GM23338 (cell line): ENCODE measurements at regions not wholly inside any gene's neighbourhood (a gene's known extent, or its start where the extent isn't known, plus 50 kb on each side); places are given as distances from the start of the nearest gene placed in this dataset.

ENCODE experiments used
- ATAC-seq: fragments of 200-7000 bp; cut with Tn5 transposase; 3 replicates; pipeline ENCODE4 v1.9.1; 2020
- DNase-seq: peaks from one replicate; pipeline ENCODE4 v3.0.0-alpha.2; 2015; ENCODE audit warnings: low spot score
- H2AFZ ChIP-seq: fragments of 200-600 bp; sonication (generic); 2 replicates; pipeline ENCODE4 v1.8.0; 2016; ENCODE audit warnings: antibody characterized with exemption, mild to moderate bottlenecking, moderate library complexity
- H3F3A ChIP-seq: fragments of 200-600 bp; sonication (generic); replicated peaks from 2 replicates; pipeline ENCODE4 v1.8.0; 2017; ENCODE audit warnings: antibody characterized with exemption, mixed run types, low read depth
- H3K27ac ChIP-seq: fragments of 200-600 bp; sonication (generic); 2 replicates; pipeline ENCODE4 v1.6.1; 2016; ENCODE audit warnings: low read depth
- H3K27me3 ChIP-seq: fragments of 200-600 bp; sonication (generic); 2 replicates; pipeline ENCODE4 v1.8.0; 2016; ENCODE audit warnings: mild to moderate bottlenecking, mixed run types, moderate library complexity; ENCODE audit not compliant: insufficient read depth
- H3K36me3 ChIP-seq: fragments of 200-600 bp; sonication (generic); 2 replicates; pipeline ENCODE4 v1.8.0; 2016; ENCODE audit warnings: mild to moderate bottlenecking; ENCODE audit not compliant: insufficient read depth
- H3K4me1 ChIP-seq: fragments of 200-600 bp; sonication (generic); 2 replicates; pipeline ENCODE4 v1.8.0; 2016; ENCODE audit warnings: mild to moderate bottlenecking, moderate library complexity; ENCODE audit not compliant: insufficient read depth
- H3K4me2 ChIP-seq: fragments of 200-600 bp; sonication (generic); 2 replicates; pipeline ENCODE4 v1.7.1; 2017; ENCODE audit warnings: mixed run types
- H3K4me3 ChIP-seq: fragments of 200-600 bp; sonication (generic); 2 replicates; pipeline ENCODE4 v1.6.1; 2016; ENCODE audit warnings: mixed run types
- H3K79me2 ChIP-seq: fragments of 200-600 bp; sonication (generic); replicated peaks from 2 replicates; pipeline ENCODE4 v1.8.0; 2017; ENCODE audit warnings: mild to moderate bottlenecking; ENCODE audit not compliant: insufficient read depth
- H3K9me2 ChIP-seq: fragments of 200-600 bp; sonication (generic); 2 replicates; pipeline ENCODE4 v1.8.0; 2017; ENCODE audit not compliant: insufficient read depth
- H4K20me1 ChIP-seq: fragments of 200-600 bp; sonication (generic); replicated peaks from 2 replicates; pipeline ENCODE4 v1.8.0; 2017; ENCODE audit warnings: mild to moderate bottlenecking; ENCODE audit not compliant: insufficient read depth
- H3K27ac Mint-ChIP-seq: 2 replicates; pipeline ENCODE4 v1.8.0; 2020; ENCODE audit warnings: inconsistent platforms, mild to moderate bottlenecking, moderate library complexity, mixed read lengths
- H3K27me3 Mint-ChIP-seq: 3 replicates; pipeline ENCODE4 v1.8.0; 2022; ENCODE audit warnings: low read depth, mild to moderate bottlenecking, moderate library complexity, mixed read lengths, inconsistent platforms; ENCODE audit not compliant: insufficient read depth, poor library complexity
- H3K36me3 Mint-ChIP-seq: 3 replicates; pipeline ENCODE4 v1.8.0; 2021; ENCODE audit warnings: low read depth, mild to moderate bottlenecking, inconsistent platforms, moderate library complexity, mixed read lengths
- H3K4me1 Mint-ChIP-seq: 3 replicates; pipeline ENCODE4 v1.8.0; 2020; ENCODE audit warnings: mild to moderate bottlenecking, inconsistent platforms, mixed read lengths
- H3K4me3 Mint-ChIP-seq: 3 replicates; pipeline ENCODE4 v1.8.0; 2021; ENCODE audit warnings: moderate library complexity, mild to moderate bottlenecking, inconsistent platforms, mixed read lengths
- H3K9me3 Mint-ChIP-seq: 3 replicates; pipeline ENCODE4 v1.8.0; 2020; ENCODE audit warnings: moderate library complexity, mild to moderate bottlenecking, inconsistent platforms, mixed read lengths
- CREB1 ChIP-seq: fragments of 250-450 bp; sonication (Bioruptor Pico); IDR thresholded peaks from 2 replicates; pipeline ENCODE4 v1.5.0; 2020; ENCODE audit warnings: low read depth, mild to moderate bottlenecking, moderate library complexity
- CTCF ChIP-seq, 2 experiments: fragments of 200-600 bp in 1 of 2; sonication (generic) in 1 of 2; conservative IDR thresholded peaks; 2 replicates each; pipeline versions ENCODE4 v1.5.1 to v1.6.1; 2016 to 2017; ENCODE audit warnings: antibody characterized with exemption in 2 of 2, low read depth in 2 of 2, mild to moderate bottlenecking in 2 of 2, moderate library complexity in 1 of 2
- EZH2phosphoT487 ChIP-seq: fragments of 200-600 bp; sonication (generic); IDR thresholded peaks from one replicate; pipeline ENCODE4 v1.8.1; 2018; ENCODE audit warnings: antibody characterized with exemption; ENCODE audit not compliant: unreplicated experiment
- REST ChIP-seq: IDR thresholded peaks from one replicate; pipeline ENCODE4 v1.6.1; 2018; ENCODE audit warnings: antibody characterized with exemption; ENCODE audit not compliant: unreplicated experiment
- STAT1 ChIP-seq: IDR thresholded peaks from one replicate; pipeline ENCODE4 v1.6.1; 2016; ENCODE audit warnings: antibody characterized with exemption; ENCODE audit not compliant: unreplicated experiment
- ZNF114 ChIP-seq: fragments of 250-450 bp; sonication (Bioruptor Pico); IDR thresholded peaks from 2 replicates; pipeline ENCODE4 v1.5.0; 2020; ENCODE audit warnings: mild to moderate bottlenecking, moderate library complexity
- ZNF331 ChIP-seq: fragments of 250-450 bp; sonication (Bioruptor Pico); IDR thresholded peaks from 2 replicates; pipeline ENCODE4 v1.5.0; 2020; ENCODE audit warnings: low read depth, mild to moderate bottlenecking, moderate library complexity
- ZNF462 ChIP-seq: fragments of 250-450 bp; sonication (Bioruptor Pico); IDR thresholded peaks from 2 replicates; pipeline ENCODE4 v1.5.0; 2020; ENCODE audit warnings: mild to moderate bottlenecking, moderate library complexity
- TF ChIP-seq, protein P1 (sequence below): IDR thresholded peaks from 2 replicates; pipeline ENCODE4 v1.6.1; 2016; ENCODE audit warnings: antibody characterized with exemption

- TF ChIP-seq, protein P1, sequence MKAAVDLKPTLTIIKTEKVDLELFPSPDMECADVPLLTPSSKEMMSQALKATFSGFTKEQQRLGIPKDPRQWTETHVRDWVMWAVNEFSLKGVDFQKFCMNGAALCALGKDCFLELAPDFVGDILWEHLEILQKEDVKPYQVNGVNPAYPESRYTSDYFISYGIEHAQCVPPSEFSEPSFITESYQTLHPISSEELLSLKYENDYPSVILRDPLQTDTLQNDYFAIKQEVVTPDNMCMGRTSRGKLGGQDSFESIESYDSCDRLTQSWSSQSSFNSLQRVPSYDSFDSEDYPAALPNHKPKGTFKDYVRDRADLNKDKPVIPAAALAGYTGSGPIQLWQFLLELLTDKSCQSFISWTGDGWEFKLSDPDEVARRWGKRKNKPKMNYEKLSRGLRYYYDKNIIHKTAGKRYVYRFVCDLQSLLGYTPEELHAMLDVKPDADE, result no peak
- TF ChIP-seq REST, result no peak
- no peak for TF ChIP-seq CREB1 (CRISPR knock-in tag)
- no peak for TF ChIP-seq STAT1
- no peak for TF ChIP-seq EZH2phosphoT487
- no peak for TF ChIP-seq CTCF (conservative IDR thresholded peaks at IDR 0.05; ENCODE audit: low read depth in 2 of 2)
Measured at GRCh38 chr5:58016877-58017276, 443.0 kb downstream of the PLK2 start (continued).

GRCh38 chr5:58016358-58016757 lies 443.5 kb downstream of the PLK2 start:
- DNase-seq (no peak), ATAC-seq (peak; percentile 25; the same call in 1 of the 3 replicates)
- no peaks in the 10 kb centered on the region for H3K27me3 ChIP-seq
- H3K4me1 Mint-ChIP-seq, result peaks cover 7% of the 10 kb centered on the region; the same call in 1 of the 3 replicates
- no peaks in the 10 kb centered on the region for H3K36me3 ChIP-seq
- H3K27ac Mint-ChIP-seq, result no peak overlapping the region
- no peaks in the 10 kb centered on the region for H3K9me3 Mint-ChIP-seq
- H2AFZ ChIP-seq, result no peak overlapping the region
- no peaks in the 10 kb centered on the region for H3F3A ChIP-seq
- H3K9me2 ChIP-seq, result no peaks in the 10 kb centered on the region
- H3K36me3 Mint-ChIP-seq, result no peaks in the 10 kb centered on the region
- no peak overlapping the region for H3K4me3 Mint-ChIP-seq
- H3K4me2 ChIP-seq, result no peak overlapping the region
- H4K20me1 ChIP-seq, result no peaks in the 10 kb centered on the region
- H3K27me3 Mint-ChIP-seq, result no peaks in the 10 kb centered on the region
- H3K27ac ChIP-seq, result no peak overlapping the region
- no peaks in the 10 kb centered on the region for H3K79me2 ChIP-seq
- no peak overlapping the region for H3K4me3 ChIP-seq
- no peaks in the 10 kb centered on the region for H3K4me1 ChIP-seq
- TF ChIP-seq ZNF331 (CRISPR knock-in tag) (no peak), ZNF462 (CRISPR knock-in tag) (no peak), REST (no peak), ZNF114 (CRISPR knock-in tag) (no peak)
